Thyroid gland (tissue), 4 donors: ENCODE measurements at regions not wholly inside any gene's neighbourhood (a gene's known extent, or its start where the extent isn't known, plus 50 kb on each side); places are given as distances from the start of the nearest gene placed in this dataset.

Source experiments
- DNase-seq, 2 donors: peaks; one replicate each; pipeline ENCODE4 v3.0.0-alpha.2; 2019
- H3K27ac ChIP-seq, 3 donors: fragments of 200-600 bp; sonication (generic); 1 replicate in 2 of 3; 2 replicates in 1 of 3; pipeline ENCODE4 v1.5.1; 2016 to 2019; ENCODE audit warnings: mild to moderate bottlenecking in 1 of 3, moderate library complexity in 1 of 3
- H3K27me3 ChIP-seq: fragments of 200-600 bp; sonication (generic); one replicate; pipeline ENCODE4 v1.5.1; 2019
- H3K36me3 ChIP-seq, 2 donors: fragments of 200-600 bp; sonication (generic); one replicate each; pipeline ENCODE4 v1.5.1; 2016 to 2019
- H3K4me1 ChIP-seq, 2 donors: fragments of 200-600 bp; sonication (generic); one replicate each; pipeline ENCODE4 v1.5.1; 2017 to 2019
- H3K4me3 ChIP-seq, 3 donors: fragments of 200-600 bp; sonication (generic); replicated peaks in 1 of 3; 1 replicate in 2 of 3; 2 replicates in 1 of 3; pipeline ENCODE4 v1.5.1; 2016; ENCODE audit warnings: mild to moderate bottlenecking in 1 of 3
- H3K9me3 ChIP-seq: fragments of 200-600 bp; sonication (generic); one replicate; pipeline ENCODE4 v1.5.1; 2017
- CTCF ChIP-seq, 6 experiments: fragments of 200-600 bp in 3 of 6; fragments of 450-650 bp in 3 of 6; sonication (generic) in 3 of 6; IDR thresholded peaks; one replicate each; pipeline ENCODE4 v1.5.1; 2016 to 2019; ENCODE audit warnings: antibody characterized with exemption in 6 of 6, mild to moderate bottlenecking in 2 of 6, inconsistent platforms in 1 of 6, moderate library complexity in 1 of 6
- POLR2A ChIP-seq, 2 donors: fragments of 450-650 bp; IDR thresholded peaks; one replicate each; pipeline ENCODE4 v1.6.1; 2017; ENCODE audit warnings: antibody characterized with exemption in 2 of 2, mild to moderate bottlenecking in 2 of 2, moderate library complexity in 1 of 2
- WGBS, 2 donors: methylation state at CpG; one replicate each; pipeline ENCODE4 v1.1.5; 2017; 5-methylcytosine and 5-hydroxymethylcytosine counted together
- intact Hi-C: fragments of 100-400 bp; cut with DNase I; formaldehyde crosslinking; loops from one replicate; pipeline ENCODE4 v1.15.1; 2023

DNA sequence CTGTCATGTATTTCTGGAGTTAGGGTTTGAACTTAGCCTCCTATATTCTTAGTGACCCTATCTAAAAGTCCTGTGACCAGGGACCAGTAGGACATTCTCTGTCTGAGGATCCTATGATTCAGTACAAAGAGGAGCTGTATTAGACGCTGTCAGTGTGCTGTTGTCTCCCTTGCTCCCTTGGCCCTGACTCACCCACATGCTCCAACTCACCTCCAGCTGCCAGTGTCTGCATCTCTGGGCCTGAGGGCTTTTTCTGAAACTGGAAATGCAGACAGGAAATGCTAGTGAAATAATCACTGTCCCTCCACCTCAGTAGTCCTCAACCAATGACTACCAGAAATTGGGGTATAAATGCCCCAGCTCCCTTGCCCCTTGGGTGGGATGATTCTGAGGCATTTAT, 535.3 kb upstream of the RPS6KA3 start:
- H3K27me3 ChIP-seq = no peaks in the 10 kb centered on the region
- intact Hi-C loops = no loop called here
- no peak overlapping the region for H3K27ac ChIP-seq

DNA sequence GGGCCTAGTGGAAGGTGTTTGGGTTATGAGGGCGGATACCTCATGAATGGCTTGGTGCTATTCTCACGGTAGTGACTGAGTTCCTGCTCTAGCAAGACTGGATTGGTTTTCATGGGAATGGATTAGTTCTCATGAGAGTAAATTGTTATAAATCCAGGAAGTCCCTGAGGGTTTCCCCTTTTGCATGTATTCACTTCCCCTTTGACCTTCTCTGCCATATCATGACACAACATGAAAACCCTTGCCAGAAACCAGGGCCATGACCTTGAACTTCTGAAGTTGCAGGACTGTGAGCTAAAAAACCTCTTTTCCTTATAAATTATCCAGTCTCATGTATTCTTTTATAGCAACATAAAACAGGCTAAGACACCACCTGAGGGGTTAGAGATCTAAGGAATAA, 529.7 kb upstream of the RPS6KA3 start:
- H3K36me3 ChIP-seq = no peaks in the 10 kb centered on the region
- no peak overlapping the region for H3K27ac ChIP-seq
- intact Hi-C loops = no loop called here
- TF ChIP-seq POLR2A (IDR thresholded peaks at IDR 0.05) (no peak), CTCF (IDR thresholded peaks at IDR 0.05) (no peak)
- DNase-seq = no peak
- no peaks in the 10 kb centered on the region for H3K9me3 ChIP-seq
- H3K4me3 ChIP-seq = no peak overlapping the region
- no peaks in the 10 kb centered on the region for H3K27me3 ChIP-seq
- H3K4me1 ChIP-seq = no peaks in the 10 kb centered on the region
- 82 to 85% methylated on average over 2 of the region's 2 CpGs for WGBS, 2 donors

More for the DNA sequence above, 535.3 kb upstream of the RPS6KA3 start:
- H3K4me1 ChIP-seq = no peaks in the 10 kb centered on the region
- H3K9me3 ChIP-seq = no peaks in the 10 kb centered on the region
- no peak for DNase-seq
- no peak for TF ChIP-seq CTCF (IDR thresholded peaks at IDR 0.05)
- TF ChIP-seq POLR2A (IDR thresholded peaks at IDR 0.05) = no peak
- 86 to 89% methylated on average over 1 of the region's 1 CpG for WGBS, 2 donors
- H3K4me3 ChIP-seq = no peak overlapping the region
- H3K36me3 ChIP-seq = no peaks in the 10 kb centered on the region

DNA sequence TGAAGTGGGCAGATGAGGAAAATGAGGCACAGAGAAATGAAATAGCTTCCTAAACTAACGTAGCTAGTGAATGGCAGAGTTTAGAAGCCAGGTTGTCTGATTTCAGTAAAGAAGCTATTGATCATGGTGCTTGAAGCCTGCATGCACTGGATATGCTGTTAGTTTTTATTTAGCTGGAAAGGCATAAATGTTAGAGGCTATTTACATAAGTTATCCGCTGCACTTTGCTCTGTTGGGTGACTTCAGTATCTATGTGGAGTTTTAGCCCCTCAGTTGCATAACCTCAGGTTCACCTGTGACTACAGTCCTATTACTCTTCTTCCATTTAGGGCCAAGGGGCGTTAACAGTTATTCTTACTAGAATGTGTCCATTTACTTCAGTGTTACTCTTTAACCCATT, 522.4 kb upstream of the RPS6KA3 start:
- H3K36me3 ChIP-seq = no peaks in the 10 kb centered on the region
- no peak for DNase-seq
- TF ChIP-seq CTCF (IDR thresholded peaks at IDR 0.05) (no peak), POLR2A (IDR thresholded peaks at IDR 0.05) (no peak)
- WGBS, 2 donors = 78 to 87% methylated on average over 3 of the region's 3 CpGs
- H3K27me3 ChIP-seq = no peaks in the 10 kb centered on the region
- H3K4me1 ChIP-seq = no peaks in the 10 kb centered on the region
- intact Hi-C loops = no loop called here
- no peak overlapping the region for H3K27ac ChIP-seq
- no peak overlapping the region for H3K4me3 ChIP-seq
- H3K9me3 ChIP-seq = no peaks in the 10 kb centered on the region

- intact Hi-C loops = no loop called here
- WGBS, 2 donors = 79 to 91% methylated on average over 2 of the region's 2 CpGs
- no peak for TF ChIP-seq CTCF (IDR thresholded peaks at IDR 0.05)
- no peak for TF ChIP-seq POLR2A (IDR thresholded peaks at IDR 0.05)
Measured at GRCh38 chrX:20767346-20767745, 500.6 kb upstream of the RPS6KA3 start.

GRCh38 chrX:20756585-20756984, 489.9 kb upstream of the RPS6KA3 start:
- intact Hi-C loops = no loop called here
- no peaks in the 10 kb centered on the region for H3K36me3 ChIP-seq
- H3K4me1 ChIP-seq = no peaks in the 10 kb centered on the region
- H3K9me3 ChIP-seq = no peaks in the 10 kb centered on the region
- TF ChIP-seq POLR2A (IDR thresholded peaks at IDR 0.05) = no peak
- TF ChIP-seq CTCF (IDR thresholded peaks at IDR 0.05) = no peak
- no CpG with 5 or more reads among the region's 1 CpG for WGBS, 2 donors
- no peak overlapping the region for H3K4me3 ChIP-seq
- H3K27me3 ChIP-seq = no peaks in the 10 kb centered on the region
- peak in 1 of 2 donors; percentile 2 for DNase-seq
- no peak overlapping the region for H3K27ac ChIP-seq

More at GRCh38 chrX:20767346-20767745, 500.6 kb upstream of the RPS6KA3 start:
- no peaks in the 10 kb centered on the region for H3K36me3 ChIP-seq
- no peaks in the 10 kb centered on the region for H3K9me3 ChIP-seq
- H3K27me3 ChIP-seq = no peaks in the 10 kb centered on the region
- no peaks in the 10 kb centered on the region for H3K4me1 ChIP-seq
- H3K27ac ChIP-seq = no peak overlapping the region
- H3K4me3 ChIP-seq = no peak overlapping the region
- DNase-seq = no peak
